ENCODE measurements at regions not wholly inside any gene's neighbourhood (a gene's known extent, or its start where the extent isn't known, plus 50 kb on each side); places are given as distances from the start of the nearest gene placed in this dataset.

- TF ChIP-seq CTCF (IDR thresholded peaks at IDR 0.05) (no peak), POLR2A (IDR thresholded peaks at IDR 0.05) (no peak)
These were observed 832.3 kb upstream of the ID2 start for GRCh38 chr2:7849531-7849930.
